OCI-LY3 (cell line): ENCODE measurements at regions not wholly inside any gene's neighbourhood (a gene's known extent, or its start where the extent isn't known, plus 50 kb on each side); places are given as distances from the start of the nearest gene placed in this dataset.

Experiments
- H2AFZ ChIP-seq: fragments of 200-600, 300-600 bp; shearing (Covaris generic); 2 replicates; pipeline ENCODE4 v1.6.0; 2014; ENCODE audit warnings: antibody characterized with exemption, low read depth, low read length
- H3K27ac ChIP-seq: fragments of 200-600, 300-600 bp; sonication (generic); 2 replicates; pipeline ENCODE4 v1.5.1; 2014; ENCODE audit warnings: mild to moderate bottlenecking, low read length, moderate library complexity, mixed read lengths
- H3K27me3 ChIP-seq: fragments of 200-600, 300-600 bp; sonication (generic); 2 replicates; pipeline ENCODE4 v1.6.1; 2014; ENCODE audit warnings: low read depth, low read length, mixed read lengths
- H3K36me3 ChIP-seq: fragments of 200-600, 300-600 bp; sonication (generic); replicated peaks from 2 replicates; pipeline ENCODE3; 2014; ENCODE audit warnings: low read depth, low read length, mixed read lengths
- H3K4me1 ChIP-seq: fragments of 300-600, 200-600 bp; sonication (generic); 2 replicates; pipeline ENCODE4 v1.6.1; 2014; ENCODE audit warnings: low read length, mixed read lengths
- H3K4me2 ChIP-seq: fragments of 200-600, 300-600 bp; sonication (generic); 2 replicates; pipeline ENCODE4 v1.6.1; 2014; ENCODE audit warnings: low read length, mixed read lengths
- H3K4me3 ChIP-seq: fragments of 300-600, 200-600 bp; sonication (generic); 2 replicates; pipeline ENCODE4 v1.5.1; 2014; ENCODE audit warnings: antibody characterized with exemption, mild to moderate bottlenecking, low read length, moderate library complexity
- H3K79me2 ChIP-seq: fragments of 300-600, 200-600 bp; shearing (Covaris generic); 2 replicates; pipeline ENCODE4 v1.6.1; 2014; ENCODE audit warnings: mild to moderate bottlenecking, low read length, mixed read lengths
- H3K9ac ChIP-seq: fragments of 300-600, 200-600 bp; shearing (Covaris generic); 2 replicates; pipeline ENCODE4 v1.6.0; 2014; ENCODE audit warnings: mild to moderate bottlenecking, low read length, moderate library complexity
- H3K9me3 ChIP-seq: fragments of 200-600, 300-600 bp; shearing (Covaris generic); 2 replicates; pipeline ENCODE4 v1.6.1; 2014; ENCODE audit warnings: low read length, mixed read lengths; ENCODE audit not compliant: insufficient read depth
- H4K20me1 ChIP-seq: fragments of 200-600, 300-600 bp; sonication (generic); 2 replicates; pipeline ENCODE4 v1.6.1; 2016; ENCODE audit warnings: low read length, mixed read lengths; ENCODE audit not compliant: insufficient read depth
- EZH2phosphoT487 ChIP-seq: fragments of 200-600 bp; shearing (Covaris generic); IDR thresholded peaks from 2 replicates; pipeline ENCODE4 v1.6.1; 2018; ENCODE audit warnings: antibody characterized with exemption, mixed run types, low read depth
- TF ChIP-seq, protein P1 (sequence below): fragments of 200-600, 300-600 bp; sonication (generic); IDR thresholded peaks from 2 replicates; pipeline ENCODE4 v1.5.1; 2014; ENCODE audit warnings: antibody characterized with exemption, low read length, low read depth

GRCh38 chr9:130766927-130767307, 68.1 kb upstream of the ABL1 start:
- no peak for TF ChIP-seq EZH2phosphoT487
- TF ChIP-seq, protein P1, sequence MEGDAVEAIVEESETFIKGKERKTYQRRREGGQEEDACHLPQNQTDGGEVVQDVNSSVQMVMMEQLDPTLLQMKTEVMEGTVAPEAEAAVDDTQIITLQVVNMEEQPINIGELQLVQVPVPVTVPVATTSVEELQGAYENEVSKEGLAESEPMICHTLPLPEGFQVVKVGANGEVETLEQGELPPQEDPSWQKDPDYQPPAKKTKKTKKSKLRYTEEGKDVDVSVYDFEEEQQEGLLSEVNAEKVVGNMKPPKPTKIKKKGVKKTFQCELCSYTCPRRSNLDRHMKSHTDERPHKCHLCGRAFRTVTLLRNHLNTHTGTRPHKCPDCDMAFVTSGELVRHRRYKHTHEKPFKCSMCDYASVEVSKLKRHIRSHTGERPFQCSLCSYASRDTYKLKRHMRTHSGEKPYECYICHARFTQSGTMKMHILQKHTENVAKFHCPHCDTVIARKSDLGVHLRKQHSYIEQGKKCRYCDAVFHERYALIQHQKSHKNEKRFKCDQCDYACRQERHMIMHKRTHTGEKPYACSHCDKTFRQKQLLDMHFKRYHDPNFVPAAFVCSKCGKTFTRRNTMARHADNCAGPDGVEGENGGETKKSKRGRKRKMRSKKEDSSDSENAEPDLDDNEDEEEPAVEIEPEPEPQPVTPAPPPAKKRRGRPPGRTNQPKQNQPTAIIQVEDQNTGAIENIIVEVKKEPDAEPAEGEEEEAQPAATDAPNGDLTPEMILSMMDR: no peak
- Histone ChIP-seq H4K20me1 (no peaks in the 10 kb centered on the region), H3K4me2 (peak overlapping the region; percentile 71), H3K9me3 (no peaks in the 10 kb centered on the region), H3K27me3 (no peaks in the 10 kb centered on the region), H3K79me2 (peaks cover 48% of the 10 kb centered on the region), H3K27ac (peak overlapping the region; percentile 84), H3K4me3 (peak overlapping the region; percentile 58; the same call in 1 of the 2 replicates), H2AFZ (peak overlapping the region; percentile 44; the same call in 1 of the 2 replicates), H3K4me1 (peaks cover 77% of the 10 kb centered on the region), H3K9ac (peak overlapping the region; percentile 39), H3K36me3 (peaks cover 2% of the 10 kb centered on the region)

DNA sequence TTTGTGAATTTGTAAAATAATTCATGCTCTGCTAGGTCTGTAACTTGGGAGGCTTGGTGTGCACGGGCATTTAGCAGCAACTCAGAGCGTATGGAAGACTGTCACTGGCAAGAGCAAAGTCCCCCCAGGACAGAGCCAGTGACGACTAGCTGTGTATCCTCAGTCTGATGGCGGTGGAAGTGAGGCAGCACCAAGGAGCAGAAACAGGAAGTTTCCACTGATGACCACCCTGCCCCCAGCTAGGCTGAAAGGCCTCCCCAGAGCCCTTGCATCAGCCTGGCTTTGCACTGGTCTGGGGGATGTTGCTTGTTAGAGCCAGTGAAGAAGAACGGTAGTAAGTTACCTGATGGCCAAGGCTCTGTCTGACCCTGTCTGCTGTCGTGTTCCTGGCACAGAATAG, 66.8 kb upstream of the ABL1 start:
- Histone ChIP-seq H3K9me3 (no peaks in the 10 kb centered on the region), H3K27ac (peak overlapping the region; percentile 27), H3K4me3 (peak overlapping the region; percentile 43), H3K9ac (peak overlapping the region; percentile 33), H2AFZ (peak overlapping the region; percentile 24; the same call in 1 of the 2 replicates), H3K4me2 (peak overlapping the region; percentile 71), H3K36me3 (no peaks in the 10 kb centered on the region), H4K20me1 (no peaks in the 10 kb centered on the region), H3K79me2 (peaks cover 42% of the 10 kb centered on the region), H3K4me1 (peaks cover 63% of the 10 kb centered on the region), H3K27me3 (no peaks in the 10 kb centered on the region)
- TF ChIP-seq, protein P1: no peak
- TF ChIP-seq EZH2phosphoT487: no peak

DNA sequence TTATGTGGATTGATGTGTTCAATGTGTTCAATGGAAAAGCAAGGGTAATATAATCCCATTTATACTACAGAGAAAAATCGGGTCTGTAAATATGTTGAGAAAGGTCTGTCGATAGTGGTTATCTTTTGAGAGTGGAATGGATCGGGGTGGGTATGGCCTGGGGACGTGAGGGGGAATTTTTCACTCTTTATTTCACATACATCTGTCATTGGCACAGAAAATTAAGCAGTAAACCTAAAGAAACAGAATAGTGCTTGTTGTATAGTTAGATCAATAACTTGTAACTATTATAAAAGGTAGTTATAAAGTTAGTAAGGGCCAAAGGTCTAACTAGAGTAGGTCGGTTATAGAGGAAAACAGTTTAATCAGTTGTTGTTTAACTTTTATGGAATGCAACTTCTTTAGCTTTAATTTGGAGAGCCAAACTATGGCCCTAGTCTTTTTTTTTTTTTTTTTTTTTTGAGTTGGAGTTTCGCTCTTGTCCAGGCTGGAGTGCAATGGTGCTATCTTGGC, 66.1 kb upstream of the ABL1 start:
- peaks cover 36% of the 10 kb centered on the region for H3K79me2 ChIP-seq
- no peaks in the 10 kb centered on the region for H3K9me3 ChIP-seq
- H3K4me3 ChIP-seq: peak overlapping the region; percentile 43; the same call in 1 of the 2 replicates
- H3K4me2 ChIP-seq: peak overlapping the region; percentile 71
- H3K27ac ChIP-seq: 0 out of 2 replicates have a peak overlapping the region, but pooled peaks have one; percentile 27
- no peak overlapping the region for H2AFZ ChIP-seq
- no peaks in the 10 kb centered on the region for H4K20me1 ChIP-seq
- H3K36me3 ChIP-seq: peaks cover under 1% of the 10 kb centered on the region
- peak overlapping the region; percentile 33; the same call in 1 of the 2 replicates for H3K9ac ChIP-seq
- TF ChIP-seq, protein P1: no peak
- no peak for TF ChIP-seq EZH2phosphoT487
- H3K27me3 ChIP-seq: no peaks in the 10 kb centered on the region
- H3K4me1 ChIP-seq: peaks cover 57% of the 10 kb centered on the region

DNA sequence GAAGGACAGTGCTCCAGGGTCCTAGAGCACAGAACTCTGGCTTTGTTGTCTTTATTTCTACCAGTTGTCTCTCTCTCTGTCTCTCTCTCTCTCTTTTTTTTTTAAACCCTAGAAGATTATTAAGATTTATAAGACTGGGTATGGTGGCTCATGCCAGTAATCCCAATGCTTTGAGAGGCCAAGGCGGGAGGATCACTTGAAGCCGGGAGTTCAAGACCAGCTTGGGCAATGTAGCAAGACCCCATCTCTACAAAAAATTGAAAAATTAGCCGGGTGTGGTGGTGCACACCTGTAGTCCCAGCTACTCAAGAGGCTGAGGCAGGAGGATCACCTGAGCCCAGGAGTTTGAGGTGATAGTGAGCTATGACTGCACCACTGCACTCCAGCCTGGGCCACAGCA, 65.0 kb upstream of the ABL1 start:
- TF ChIP-seq, protein P1: no peak
- TF ChIP-seq EZH2phosphoT487: no peak
- Histone ChIP-seq H3K9ac (no peak overlapping the region), H3K4me1 (peaks cover 55% of the 10 kb centered on the region), H3K9me3 (peaks cover 11% of the 10 kb centered on the region; the same call in 1 of the 2 replicates), H3K27ac (no peak overlapping the region), H2AFZ (no peak overlapping the region), H4K20me1 (no peaks in the 10 kb centered on the region), H3K79me2 (peaks cover 33% of the 10 kb centered on the region), H3K4me3 (no peak overlapping the region), H3K36me3 (peaks cover 6% of the 10 kb centered on the region), H3K27me3 (no peaks in the 10 kb centered on the region), H3K4me2 (no peak overlapping the region)
